ENCODE measurements at regions not wholly inside any gene's neighbourhood (a gene's known extent, or its start where the extent isn't known, plus 50 kb on each side); places are given as distances from the start of the nearest gene placed in this dataset.

- Mint-ChIP-seq H3K27ac (no peak overlapping the region), H3K9me3 (no peaks in the 10 kb centered on the region), H3K27me3 (ENCODE audit: low read depth) (peaks cover 7% of the 10 kb centered on the region), H3K4me1 (peaks cover 37% of the 10 kb centered on the region), H3K36me3 (ENCODE audit: low read depth) (no peaks in the 10 kb centered on the region), H3K4me3 (no peak overlapping the region)
- no peak for TF ChIP-seq CTCF (IDR thresholded peaks at IDR 0.05; ENCODE audit: unreplicated experiment in 3 of 3)
Measured at GRCh38 chr13:40063278-40063698, 407.8 kb downstream of the COG6 start.

GRCh38 chr13:40063703-40064102 is 408.2 kb downstream of the COG6 start:
- Mint-ChIP-seq H3K27me3 (ENCODE audit: low read depth) (peaks cover 7% of the 10 kb centered on the region), H3K36me3 (ENCODE audit: low read depth) (no peaks in the 10 kb centered on the region), H3K4me3 (no peak overlapping the region), H3K9me3 (no peaks in the 10 kb centered on the region), H3K4me1 (peaks cover 37% of the 10 kb centered on the region), H3K27ac (no peak overlapping the region)
- no peak for TF ChIP-seq CTCF (IDR thresholded peaks at IDR 0.05; ENCODE audit: unreplicated experiment in 3 of 3)

GRCh38 chr13:40064154-40065097 is 409.0 kb downstream of the COG6 start:
- no peak overlapping the region for H3K4me3 Mint-ChIP-seq
- H3K27me3 Mint-ChIP-seq (ENCODE audit: low read depth), result peaks cover 7% of the 10 kb centered on the region
- no peaks in the 10 kb centered on the region for H3K9me3 Mint-ChIP-seq
- H3K36me3 Mint-ChIP-seq (ENCODE audit: low read depth), result no peaks in the 10 kb centered on the region
- TF ChIP-seq CTCF (IDR thresholded peaks at IDR 0.05; ENCODE audit: unreplicated experiment in 3 of 3), result no peak
- H3K4me1 Mint-ChIP-seq, result peaks cover 40% of the 10 kb centered on the region
- H3K27ac Mint-ChIP-seq, result peak overlapping the region in 2 of 3 experiments; percentile 34 to 43

- Mint-ChIP-seq H3K27me3 (ENCODE audit: low read depth) (peaks cover 4% of the 10 kb centered on the region), H3K4me1 (peaks cover 15% of the 10 kb centered on the region), H3K9me3 (no peaks in the 10 kb centered on the region), H3K36me3 (ENCODE audit: low read depth) (no peaks in the 10 kb centered on the region), H3K4me3 (no peak overlapping the region), H3K27ac (no peak overlapping the region)
- TF ChIP-seq CTCF (IDR thresholded peaks at IDR 0.05; ENCODE audit: unreplicated experiment in 3 of 3), result peak; percentile 72 to 82 (median 77)
Measured at GRCh38 chr13:40069173-40070044, 413.9 kb downstream of the COG6 start.

GRCh38 chr13:40070357-40070756 is 414.9 kb downstream of the COG6 start:
- Mint-ChIP-seq H3K27me3 (ENCODE audit: low read depth) (peaks cover 10% of the 10 kb centered on the region), H3K4me3 (no peak overlapping the region), H3K27ac (no peak overlapping the region), H3K9me3 (no peaks in the 10 kb centered on the region), H3K36me3 (ENCODE audit: low read depth) (no peaks in the 10 kb centered on the region), H3K4me1 (peaks cover 8% of the 10 kb centered on the region)
- no peak for TF ChIP-seq CTCF (IDR thresholded peaks at IDR 0.05; ENCODE audit: unreplicated experiment in 3 of 3)
